ENCODE measurements at regions not wholly inside any gene's neighbourhood (a gene's known extent, or its start where the extent isn't known, plus 50 kb on each side); places are given as distances from the start of the nearest gene placed in this dataset.

DNA sequence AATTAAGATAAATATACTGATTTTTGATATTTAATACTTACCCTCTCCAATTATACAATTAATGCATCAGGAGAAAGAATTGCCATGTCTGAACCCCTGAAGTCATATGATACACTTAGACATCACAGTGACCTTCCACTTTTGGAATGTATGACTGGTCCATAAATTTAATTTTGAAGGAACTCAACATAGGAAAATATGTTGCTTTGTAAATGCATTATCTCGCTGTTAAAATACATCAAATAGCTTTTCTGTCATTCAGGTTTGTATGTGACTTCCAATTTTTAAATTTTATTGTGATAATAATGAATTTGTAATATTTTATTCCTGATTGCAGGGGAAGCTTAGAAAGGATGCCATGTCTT, 631.9 kb upstream of the ANKRD30A start:
- TF ChIP-seq, protein P1, sequence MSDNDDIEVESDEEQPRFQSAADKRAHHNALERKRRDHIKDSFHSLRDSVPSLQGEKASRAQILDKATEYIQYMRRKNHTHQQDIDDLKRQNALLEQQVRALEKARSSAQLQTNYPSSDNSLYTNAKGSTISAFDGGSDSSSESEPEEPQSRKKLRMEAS (IDR thresholded peaks at IDR 0.05) = no peak
- TF ChIP-seq POLR2AphosphoS5 (IDR thresholded peaks at IDR 0.05; ENCODE audit: low read depth, low read length) (no peak), JUND (IDR thresholded peaks at IDR 0.05) (no peak), EZH2 (IDR thresholded peaks at IDR 0.05) (no peak), ELF1 (IDR thresholded peaks at IDR 0.05; ENCODE audit: borderline replicate concordance, low read depth) (no peak), POLR2A (IDR thresholded peaks at IDR 0.05; ENCODE audit: borderline replicate concordance, extremely low read depth, insufficient read depth, insufficient read length) (no peak), YY1 (IDR thresholded peaks at IDR 0.05; ENCODE audit: extremely low read depth, insufficient replicate concordance, low read depth, low read length) (no peak), ZFX (IDR thresholded peaks at IDR 0.05) (no peak), EGR1 (IDR thresholded peaks at IDR 0.05; ENCODE audit: low read depth) (no peak), SP1 (IDR thresholded peaks at IDR 0.05; ENCODE audit: low read depth) (no peak), SRF (IDR thresholded peaks at IDR 0.05; ENCODE audit: low read depth) (no peak)
- TF ChIP-seq, protein P2, sequence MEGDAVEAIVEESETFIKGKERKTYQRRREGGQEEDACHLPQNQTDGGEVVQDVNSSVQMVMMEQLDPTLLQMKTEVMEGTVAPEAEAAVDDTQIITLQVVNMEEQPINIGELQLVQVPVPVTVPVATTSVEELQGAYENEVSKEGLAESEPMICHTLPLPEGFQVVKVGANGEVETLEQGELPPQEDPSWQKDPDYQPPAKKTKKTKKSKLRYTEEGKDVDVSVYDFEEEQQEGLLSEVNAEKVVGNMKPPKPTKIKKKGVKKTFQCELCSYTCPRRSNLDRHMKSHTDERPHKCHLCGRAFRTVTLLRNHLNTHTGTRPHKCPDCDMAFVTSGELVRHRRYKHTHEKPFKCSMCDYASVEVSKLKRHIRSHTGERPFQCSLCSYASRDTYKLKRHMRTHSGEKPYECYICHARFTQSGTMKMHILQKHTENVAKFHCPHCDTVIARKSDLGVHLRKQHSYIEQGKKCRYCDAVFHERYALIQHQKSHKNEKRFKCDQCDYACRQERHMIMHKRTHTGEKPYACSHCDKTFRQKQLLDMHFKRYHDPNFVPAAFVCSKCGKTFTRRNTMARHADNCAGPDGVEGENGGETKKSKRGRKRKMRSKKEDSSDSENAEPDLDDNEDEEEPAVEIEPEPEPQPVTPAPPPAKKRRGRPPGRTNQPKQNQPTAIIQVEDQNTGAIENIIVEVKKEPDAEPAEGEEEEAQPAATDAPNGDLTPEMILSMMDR (IDR thresholded peaks at IDR 0.05 in 2 of 3, conservative IDR thresholded peaks at IDR 0.05 in 1 of 3; ENCODE audit: borderline replicate concordance in 1 of 3, insufficient read depth in 1 of 3, low read depth in 2 of 3, low read length in 2 of 3) = no peak
